BLaER1 (cell line): ENCODE measurements at regions not wholly inside any gene's neighbourhood (a gene's known extent, or its start where the extent isn't known, plus 50 kb on each side); places are given as distances from the start of the nearest gene placed in this dataset.

Experiments used
- H3K27ac ChIP-seq: shearing (Covaris generic); formaldehyde crosslinking; 2 replicates; pipeline ENCODE4 v1.8.1; 2022
- H3K27me3 ChIP-seq: shearing (Covaris generic); formaldehyde crosslinking; 2 replicates; pipeline ENCODE4 v1.8.1; 2022
- H3K36me3 ChIP-seq: shearing (Covaris generic); formaldehyde crosslinking; 2 replicates; pipeline ENCODE4 v1.8.1; 2022
- H3K4me1 ChIP-seq: shearing (Covaris generic); formaldehyde crosslinking; 2 replicates; pipeline ENCODE4 v1.8.1; 2022
- H3K4me2 ChIP-seq: shearing (Covaris generic); formaldehyde crosslinking; 2 replicates; pipeline ENCODE4 v1.8.1; 2022
- H3K4me3 ChIP-seq: shearing (Covaris generic); formaldehyde crosslinking; 2 replicates; pipeline ENCODE4 v1.8.1; 2022
- H3K9ac ChIP-seq: shearing (Covaris generic); formaldehyde crosslinking; 2 replicates; pipeline ENCODE4 v1.8.1; 2022
- H3K9me3 ChIP-seq: shearing (Covaris generic); formaldehyde crosslinking; 2 replicates; pipeline ENCODE4 v1.8.1; 2022
- H4K20me1 ChIP-seq: shearing (Covaris generic); formaldehyde crosslinking; 2 replicates; pipeline ENCODE4 v1.8.1; 2022
- Cebpa-rat ChIP-seq: shearing (Covaris generic); IDR thresholded peaks from 2 replicates; pipeline ENCODE4 v1.8.1; 2022

DNA sequence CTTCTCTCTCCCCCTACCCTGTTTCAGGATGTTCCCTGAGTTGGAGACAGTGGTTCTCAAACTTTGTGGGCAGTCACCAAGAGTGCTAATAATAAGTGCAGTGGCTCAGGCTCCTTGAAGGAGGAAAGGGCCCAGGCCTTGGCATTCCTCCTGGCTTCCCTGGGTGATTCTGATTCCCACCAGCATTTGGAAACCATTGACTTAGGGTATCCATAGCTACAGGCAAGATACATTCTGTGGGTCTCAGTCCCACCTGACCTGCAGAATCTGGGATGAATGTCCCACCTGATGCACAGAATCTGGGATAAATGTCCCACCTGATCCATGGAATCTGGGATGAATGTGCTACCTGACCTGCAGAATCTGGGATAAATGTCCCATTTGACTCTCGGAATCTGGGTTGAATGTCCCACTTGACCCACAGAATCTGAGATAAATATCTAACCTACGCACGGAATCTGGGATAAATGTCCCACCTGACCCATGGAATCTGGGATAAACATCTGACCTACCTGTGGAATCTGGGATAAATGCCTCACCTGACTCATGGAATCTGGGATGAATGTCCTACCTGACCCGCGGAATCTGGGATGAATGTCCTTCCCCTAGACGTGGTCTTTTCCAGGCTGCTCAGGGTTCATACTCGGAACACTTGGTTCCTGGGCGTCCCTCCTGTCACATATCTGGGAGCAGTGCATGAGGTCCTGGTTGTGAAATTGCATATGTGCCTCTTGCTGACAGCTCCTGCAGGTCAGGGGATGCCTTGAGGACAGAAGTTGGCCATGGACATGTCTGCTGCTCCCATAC is 136.7 kb upstream of the HS3ST2 start:
- H3K36me3 ChIP-seq, result no peaks in the 10 kb centered on the region
- no peaks in the 10 kb centered on the region for H3K4me1 ChIP-seq
- no peak overlapping the region for H3K27ac ChIP-seq
- no peak overlapping the region for H3K9ac ChIP-seq
- no peak overlapping the region for H3K4me3 ChIP-seq
- no peak overlapping the region for H3K4me2 ChIP-seq
- H4K20me1 ChIP-seq, result no peaks in the 10 kb centered on the region
- H3K9me3 ChIP-seq, result peaks cover 7% of the 10 kb centered on the region; the same call in 1 of the 2 replicates
- H3K27me3 ChIP-seq, result no peaks in the 10 kb centered on the region
- TF ChIP-seq Cebpa-rat, result no peak

GRCh38 chr16:22678311-22678710 is 135.7 kb upstream of the HS3ST2 start:
- TF ChIP-seq Cebpa-rat, result no peak

GRCh38 chr16:22681554-22682291 is 132.2 kb upstream of the HS3ST2 start:
- Histone ChIP-seq H3K9me3 (peaks cover 7% of the 10 kb centered on the region), H3K9ac (no peak overlapping the region)

More at GRCh38 chr16:22678311-22678710, 135.7 kb upstream of the HS3ST2 start:
- Histone ChIP-seq H3K4me1 (no peaks in the 10 kb centered on the region), H3K4me3 (no peak overlapping the region), H3K27me3 (no peaks in the 10 kb centered on the region), H3K4me2 (no peak overlapping the region), H3K9me3 (peaks cover 7% of the 10 kb centered on the region; the same call in 1 of the 2 replicates), H3K27ac (no peak overlapping the region), H3K36me3 (no peaks in the 10 kb centered on the region), H4K20me1 (no peaks in the 10 kb centered on the region), H3K9ac (no peak overlapping the region)

DNA sequence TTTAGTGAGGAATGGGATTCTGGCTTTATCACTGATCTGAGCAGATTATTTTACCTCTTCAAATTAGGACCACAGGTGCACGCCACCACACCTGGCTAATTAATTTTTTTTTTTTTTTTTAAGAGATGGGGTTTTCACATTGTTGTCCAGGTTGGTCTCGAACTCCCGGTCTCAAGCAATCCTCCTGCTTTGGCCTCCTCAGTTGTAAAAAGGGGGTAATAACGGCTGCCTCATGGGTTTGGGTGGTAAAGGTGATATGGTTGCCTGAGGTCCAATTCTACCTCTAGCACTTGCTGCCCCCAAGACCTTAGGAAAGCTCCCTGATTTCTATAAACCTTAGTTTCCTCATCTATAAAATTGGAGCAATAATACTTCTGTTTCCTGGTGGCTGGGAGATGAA is 130.7 kb upstream of the HS3ST2 start:
- no peak overlapping the region for H3K4me2 ChIP-seq
- no peaks in the 10 kb centered on the region for H4K20me1 ChIP-seq
- H3K9me3 ChIP-seq, result peaks cover 19% of the 10 kb centered on the region
- no peak overlapping the region for H3K4me3 ChIP-seq
- H3K36me3 ChIP-seq, result no peaks in the 10 kb centered on the region
- no peak for TF ChIP-seq Cebpa-rat
- no peaks in the 10 kb centered on the region for H3K4me1 ChIP-seq
- no peaks in the 10 kb centered on the region for H3K27me3 ChIP-seq
- no peak overlapping the region for H3K27ac ChIP-seq
- no peak overlapping the region for H3K9ac ChIP-seq

More at GRCh38 chr16:22681554-22682291, 132.2 kb upstream of the HS3ST2 start:
- Histone ChIP-seq H3K4me2 (no peak overlapping the region), H3K36me3 (no peaks in the 10 kb centered on the region), H3K27me3 (no peaks in the 10 kb centered on the region), H3K4me1 (no peaks in the 10 kb centered on the region), H3K4me3 (no peak overlapping the region), H3K27ac (no peak overlapping the region), H4K20me1 (no peaks in the 10 kb centered on the region)
- no peak for TF ChIP-seq Cebpa-rat

GRCh38 chr16:22683730-22684573 is 130.0 kb upstream of the HS3ST2 start:
- peaks cover 19% of the 10 kb centered on the region for H3K9me3 ChIP-seq
- H3K36me3 ChIP-seq, result no peaks in the 10 kb centered on the region
- H3K4me2 ChIP-seq, result no peak overlapping the region
- H3K4me1 ChIP-seq, result no peaks in the 10 kb centered on the region
- no peak overlapping the region for H3K27ac ChIP-seq
- H3K9ac ChIP-seq, result no peak overlapping the region
- no peak overlapping the region for H3K4me3 ChIP-seq
- no peaks in the 10 kb centered on the region for H4K20me1 ChIP-seq
- no peak for TF ChIP-seq Cebpa-rat
- no peaks in the 10 kb centered on the region for H3K27me3 ChIP-seq

GRCh38 chr16:22684574-22685458 is 129.1 kb upstream of the HS3ST2 start:
- Histone ChIP-seq H3K27ac (no peak overlapping the region), H4K20me1 (no peaks in the 10 kb centered on the region), H3K36me3 (no peaks in the 10 kb centered on the region), H3K4me3 (no peak overlapping the region), H3K27me3 (no peaks in the 10 kb centered on the region), H3K9ac (no peak overlapping the region), H3K4me1 (no peaks in the 10 kb centered on the region), H3K9me3 (peaks cover 19% of the 10 kb centered on the region), H3K4me2 (no peak overlapping the region)
- TF ChIP-seq Cebpa-rat, result no peak

DNA sequence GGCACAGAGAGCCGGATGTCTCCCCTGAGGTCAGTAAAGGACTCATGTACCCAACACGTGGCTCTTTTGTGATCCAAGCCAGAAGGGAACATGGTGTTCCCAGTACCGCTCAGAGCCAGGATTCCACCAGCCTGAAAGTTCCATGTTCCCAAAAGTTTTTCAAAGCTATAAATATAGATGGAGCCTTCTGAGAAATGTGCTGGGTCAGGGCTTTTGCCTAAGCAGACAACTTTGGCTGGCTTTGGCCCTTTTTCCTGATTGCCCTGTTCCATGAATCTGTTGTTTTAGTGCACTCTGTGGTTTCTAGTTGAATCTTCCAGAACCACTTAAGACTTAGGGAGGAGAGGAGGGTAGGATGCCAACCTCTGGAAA is 128.5 kb upstream of the HS3ST2 start:
- no peaks in the 10 kb centered on the region for H3K27me3 ChIP-seq
- TF ChIP-seq Cebpa-rat, result no peak
- no peaks in the 10 kb centered on the region for H3K4me1 ChIP-seq
- H3K4me2 ChIP-seq, result no peak overlapping the region
- no peak overlapping the region for H3K9ac ChIP-seq
- no peaks in the 10 kb centered on the region for H3K36me3 ChIP-seq
- H3K4me3 ChIP-seq, result no peak overlapping the region
- H3K9me3 ChIP-seq, result peaks cover 19% of the 10 kb centered on the region
- no peaks in the 10 kb centered on the region for H4K20me1 ChIP-seq
- H3K27ac ChIP-seq, result no peak overlapping the region

DNA sequence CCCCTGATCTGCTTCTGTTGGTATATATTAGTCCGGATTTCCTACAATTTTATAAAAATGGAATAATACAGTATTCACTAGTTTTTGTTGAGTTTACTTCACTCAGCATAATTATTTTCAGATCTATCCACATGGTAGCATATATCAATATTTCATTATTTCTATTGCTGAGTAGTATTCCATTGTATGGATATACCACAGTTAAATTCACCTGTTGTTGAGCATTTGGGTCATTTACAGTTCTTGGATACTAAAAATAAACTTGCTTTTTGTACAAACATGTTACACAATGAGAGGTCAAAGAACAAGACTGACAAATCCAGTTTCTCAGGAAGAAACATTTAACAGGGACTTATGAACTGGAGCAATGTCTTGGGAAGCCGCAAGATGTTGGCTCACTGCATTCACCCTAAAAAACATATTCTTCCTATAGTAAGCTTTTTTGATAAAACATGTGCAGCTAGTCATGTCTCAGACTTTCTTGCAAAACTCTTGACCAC is 126.9 kb upstream of the HS3ST2 start:
- Histone ChIP-seq H3K9ac (no peak overlapping the region), H3K27ac (no peak overlapping the region), H3K27me3 (no peaks in the 10 kb centered on the region), H3K4me2 (no peak overlapping the region), H3K36me3 (no peaks in the 10 kb centered on the region), H3K9me3 (peaks cover 19% of the 10 kb centered on the region), H4K20me1 (no peaks in the 10 kb centered on the region), H3K4me1 (no peaks in the 10 kb centered on the region), H3K4me3 (no peak overlapping the region)
- no peak for TF ChIP-seq Cebpa-rat

- H3K27me3 ChIP-seq, result no peaks in the 10 kb centered on the region
- H3K4me3 ChIP-seq, result no peak overlapping the region
- no peaks in the 10 kb centered on the region for H4K20me1 ChIP-seq
- H3K4me2 ChIP-seq, result no peak overlapping the region
- H3K36me3 ChIP-seq, result no peaks in the 10 kb centered on the region
- no peaks in the 10 kb centered on the region for H3K4me1 ChIP-seq
- no peak overlapping the region for H3K27ac ChIP-seq
- H3K9ac ChIP-seq, result no peak overlapping the region
- TF ChIP-seq Cebpa-rat, result no peak
- H3K9me3 ChIP-seq, result peaks cover 19% of the 10 kb centered on the region
Measured at GRCh38 chr16:22688463-22688862, 125.5 kb upstream of the HS3ST2 start.
